DMS79 (cell line): ENCODE measurements at regions not wholly inside any gene's neighbourhood (a gene's known extent, or its start where the extent isn't known, plus 50 kb on each side); places are given as distances from the start of the nearest gene placed in this dataset.

Source experiments
- DNase-seq: peaks from one replicate; lab custom pipeline; 2025; lab: John Stamatoyannopoulos, UW

GRCh38 chr7:130970196-130970595 lies 236.2 kb upstream of the KLF14 start:
- no peak for DNase-seq

GRCh38 chr7:130970696-130971095 lies 236.7 kb upstream of the KLF14 start:
- DNase-seq = no peak

GRCh38 chr7:130971297-130971696 lies 237.3 kb upstream of the KLF14 start:
- DNase-seq = no peak

GRCh38 chr7:130972201-130972600 lies 238.2 kb upstream of the KLF14 start:
- DNase-seq = no peak

GRCh38 chr7:130973637-130974036 lies 239.6 kb upstream of the KLF14 start:
- DNase-seq = no peak

GRCh38 chr7:130974169-130974568 lies 240.2 kb upstream of the KLF14 start:
- DNase-seq = no peak

- DNase-seq = no peak
Measured at GRCh38 chr7:130974794-130975193, 240.8 kb upstream of the KLF14 start.

- DNase-seq = no peak
Measured at GRCh38 chr7:130975731-130976130, 241.7 kb upstream of the KLF14 start.

- no peak for DNase-seq
Measured at GRCh38 chr7:130982160-130982638, 248.2 kb upstream of the KLF14 start.

GRCh38 chr7:130982651-130983050 lies 248.6 kb upstream of the KLF14 start:
- no peak for DNase-seq

- DNase-seq = no peak
Measured at GRCh38 chr7:130985361-130985760, 251.4 kb upstream of the KLF14 start.

GRCh38 chr7:130986261-130986690 lies 252.3 kb upstream of the KLF14 start:
- no peak for DNase-seq

- DNase-seq = no peak
Measured at GRCh38 chr7:130987092-130987491, 253.1 kb upstream of the KLF14 start.

GRCh38 chr7:130988443-130988842 lies 254.4 kb upstream of the KLF14 start:
- no peak for DNase-seq

- DNase-seq = no peak
Measured at GRCh38 chr7:130989101-130989795, 255.2 kb upstream of the KLF14 start.

- no peak for DNase-seq
Measured at GRCh38 chr7:130990178-130990832, 256.3 kb upstream of the KLF14 start.

GRCh38 chr7:130993671-130994365 lies 259.8 kb upstream of the KLF14 start:
- DNase-seq = no peak

- no peak for DNase-seq
Measured at GRCh38 chr7:130994378-130995115, 260.5 kb upstream of the KLF14 start.

GRCh38 chr7:130995252-130996081 lies 261.5 kb upstream of the KLF14 start:
- DNase-seq = no peak

GRCh38 chr7:130996205-130996832 lies 262.3 kb upstream of the KLF14 start:
- no peak for DNase-seq

- peak; percentile 79 for DNase-seq
Measured at GRCh38 chr7:130996833-130997231, 262.8 kb upstream of the KLF14 start.
